Endothelial cell of umbilical vein (primary cell): ENCODE measurements at regions not wholly inside any gene's neighbourhood (a gene's known extent, or its start where the extent isn't known, plus 50 kb on each side); places are given as distances from the start of the nearest gene placed in this dataset.

Experiments used
- BruUV-seq: library from RNA; stranded (reverse); fragments of 400-500 nt; replicated peaks from 2 replicates; lab custom pipeline; 2021; lab: Mats Ljungman, UMichigan
- CTCF ChIA-PET: fragments of 300-600, 350-600 bp; sonication (Branson Sonifier 250); formaldehyde crosslinking; loops from one replicate; lab custom pipeline; 2021; ENCODE audit warnings: antibody characterized with exemption, inconsistent platforms; lab: Charles Lee
- POLR2A ChIA-PET: fragments of 300-600, 350-600 bp; sonication (Branson Sonifier 250); formaldehyde crosslinking; loops from one replicate; lab custom pipeline; 2021; ENCODE audit warnings: antibody characterized with exemption, inconsistent platforms; lab: Charles Lee
- DNase-seq: peaks from one replicate; pipeline ENCODE4 v3.0.0-alpha.2; 2011; ENCODE audit warnings: low read depth, low spot score
- FAIRE-seq: peaks from 2 replicates; lab custom pipeline; 2011; peaks lifted over from hg19 to GRCh38; lab: Jason Lieb, UNC
- H2AFZ ChIP-seq: 2 replicates; pipeline ENCODE4 v1.6.0; 2012; ENCODE audit warnings: low read depth, low read length, control low read depth, inconsistent platforms
- H3K27ac ChIP-seq: 2 replicates; pipeline ENCODE4 v1.5.1; 2011; ENCODE audit warnings: low read depth, mild to moderate bottlenecking, control low read depth, low read length, moderate library complexity; ENCODE audit not compliant: insufficient read depth
- H3K27me3 ChIP-seq, 2 experiments: 2 replicates each; pipeline versions ENCODE4 v1.6.0 to v1.6.1; 2011; ENCODE audit warnings: low read length in 2 of 2, mixed read lengths in 1 of 2; ENCODE audit not compliant: control insufficient read depth in 2 of 2, insufficient read depth in 2 of 2
- H3K36me3 ChIP-seq, 2 experiments: 2 replicates in 1 of 2; 3 replicates in 1 of 2; pipeline ENCODE4 v1.5.1; 2011; ENCODE audit warnings: low read length in 2 of 2, mild to moderate bottlenecking in 1 of 2, moderate library complexity in 1 of 2; ENCODE audit not compliant: control insufficient read depth in 2 of 2, insufficient read depth in 2 of 2; ENCODE audit errors: extremely low read depth in 1 of 2
- H3K4me1 ChIP-seq: 3 replicates; pipeline ENCODE4 v1.5.1; 2011; ENCODE audit warnings: mild to moderate bottlenecking, low read length; ENCODE audit not compliant: control insufficient read depth, insufficient read depth; ENCODE audit errors: extremely low read depth
- H3K4me2 ChIP-seq: 2 replicates; pipeline ENCODE4 v1.6.1; 2011; ENCODE audit warnings: low read length, control low read depth, mixed read lengths; ENCODE audit not compliant: insufficient read depth
- H3K4me3 ChIP-seq, 3 experiments: fragments of 200-600 bp in 1 of 3; sonication (generic), shearing (Covaris generic) in 1 of 3; replicated peaks in 1 of 3; 2 replicates each; pipeline ENCODE4 v1.5.1; 2011 to 2016; ENCODE audit warnings: control low read depth in 3 of 3, low read length in 3 of 3, mild to moderate bottlenecking in 2 of 3, inconsistent platforms in 1 of 3, low read depth in 1 of 3, moderate library complexity in 1 of 3; ENCODE audit not compliant: insufficient read depth in 1 of 3
- H3K79me2 ChIP-seq: 2 replicates; pipeline ENCODE4 v1.6.0; 2012; ENCODE audit warnings: low read length, inconsistent platforms; ENCODE audit not compliant: control insufficient read depth, insufficient read depth
- H3K9ac ChIP-seq: replicated peaks from 2 replicates; pipeline ENCODE3; 2011; ENCODE audit warnings: low read length, control low read depth; ENCODE audit not compliant: insufficient read depth; ENCODE audit errors: extremely low read depth
- H3K9me1 ChIP-seq: replicated peaks from 3 replicates; pipeline ENCODE4 v1.6.0; 2011; ENCODE audit warnings: mild to moderate bottlenecking, low read length; ENCODE audit not compliant: control insufficient read depth, insufficient read depth; ENCODE audit errors: extremely low read depth
- H3K9me3 ChIP-seq: replicated peaks from 2 replicates; pipeline ENCODE4 v1.5.1; 2012; ENCODE audit warnings: low read length, inconsistent platforms; ENCODE audit not compliant: control insufficient read depth, insufficient read depth
- H4K20me1 ChIP-seq: replicated peaks from 2 replicates; pipeline ENCODE3; 2011; ENCODE audit warnings: mild to moderate bottlenecking, low read length; ENCODE audit not compliant: control insufficient read depth, insufficient read depth; ENCODE audit errors: extremely low read depth
- EZH2 ChIP-seq: IDR thresholded peaks from 2 replicates; pipeline ENCODE4 v1.6.1; 2012; ENCODE audit warnings: borderline replicate concordance, low read depth, mild to moderate bottlenecking, moderate library complexity, low read length, inconsistent platforms; ENCODE audit not compliant: severe bottlenecking
- FOS ChIP-seq: IDR thresholded peaks from 2 replicates; pipeline ENCODE4 v1.6.1; 2011; ENCODE audit warnings: mild to moderate bottlenecking, low read length, moderate library complexity, borderline replicate concordance; ENCODE audit not compliant: insufficient read depth
- GATA2 ChIP-seq: IDR thresholded peaks from 2 replicates; pipeline ENCODE4 v1.7.0; 2011; ENCODE audit warnings: low read depth, mild to moderate bottlenecking, moderate library complexity, mixed read lengths, low read length; ENCODE audit not compliant: insufficient read length, insufficient read depth
- JUN ChIP-seq: IDR thresholded peaks from 2 replicates; pipeline ENCODE4 v1.6.1; 2011; ENCODE audit warnings: borderline replicate concordance, low read depth; ENCODE audit not compliant: insufficient read length, insufficient read depth
- POLR2A ChIP-seq: IDR thresholded peaks from 2 replicates; pipeline ENCODE4 v1.6.1; 2012; ENCODE audit warnings: low read depth, mild to moderate bottlenecking, control low read depth, low read length
- POLR2AphosphoS5 ChIP-seq: IDR thresholded peaks from 2 replicates; pipeline ENCODE4 v1.6.1; 2012; ENCODE audit warnings: low read depth, mild to moderate bottlenecking, control low read depth, low read length, moderate library complexity; ENCODE audit not compliant: insufficient read depth
- dilution Hi-C: fragments of 300-500 bp; cut with MboI; formaldehyde crosslinking; loops from one replicate; pipeline ENCODE4 v1.15.0; 2019; ENCODE audit warnings: low sequenced_read_pairs; ENCODE audit not compliant: extremely low pct_ligation_motif_present
- intact Hi-C: fragments of 100-400 bp; cut with micrococcal nuclease; formaldehyde crosslinking; loops from one replicate; pipeline ENCODE4 v1.10.0; 2022
- TF ChIP-seq, protein P1 (sequence below), 2 donors: IDR thresholded peaks; 1 replicate in 1 of 2; 2 replicates in 1 of 2; pipeline ENCODE4 v1.5.1; 2011; ENCODE audit warnings: low read length in 2 of 2, mild to moderate bottlenecking in 2 of 2, moderate library complexity in 2 of 2, control low read depth in 1 of 2, inconsistent platforms in 1 of 2, low read depth in 1 of 2; ENCODE audit not compliant: insufficient read depth in 1 of 2; ENCODE audit errors: extremely low read depth in 1 of 2
- TF ChIP-seq, protein P2 (sequence below): IDR thresholded peaks from 2 replicates; pipeline ENCODE4 v1.6.1; 2011; ENCODE audit not compliant: insufficient read depth, insufficient read length

DNA sequence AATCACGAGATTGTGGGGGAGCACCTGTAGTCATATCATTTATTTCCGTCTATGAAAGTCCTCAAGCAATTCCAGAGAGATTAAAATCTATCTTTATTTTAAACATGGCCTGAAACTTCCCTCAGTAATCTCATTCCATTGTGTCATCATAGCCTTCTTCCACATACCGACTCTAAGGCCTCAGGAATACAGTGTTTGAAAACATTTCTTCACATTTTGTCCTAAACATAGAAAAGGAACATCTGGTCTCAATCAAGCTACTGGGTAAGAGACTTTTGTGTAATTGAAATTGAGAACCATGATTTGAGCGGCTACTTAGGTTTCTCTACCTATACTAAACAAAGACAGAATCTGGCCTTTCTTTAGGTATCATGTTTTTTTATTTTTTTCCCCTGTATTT is 78.0 kb upstream of the ELMO1 start:
- Histone ChIP-seq H3K36me3 (no peaks in the 10 kb centered on the region), H3K9ac (no peak overlapping the region), H2AFZ (no peak overlapping the region), H4K20me1 (no peaks in the 10 kb centered on the region), H3K4me3 (no peak overlapping the region), H3K79me2 (no peaks in the 10 kb centered on the region), H3K27ac (no peak overlapping the region), H3K4me2 (no peak overlapping the region), H3K4me1 (no peaks in the 10 kb centered on the region), H3K27me3 (no peaks in the 10 kb centered on the region), H3K9me1 (no peaks in the 10 kb centered on the region), H3K9me3 (no peaks in the 10 kb centered on the region)
- no peak for TF ChIP-seq GATA2
- TF ChIP-seq POLR2AphosphoS5: no peak
- TF ChIP-seq, protein P1, sequence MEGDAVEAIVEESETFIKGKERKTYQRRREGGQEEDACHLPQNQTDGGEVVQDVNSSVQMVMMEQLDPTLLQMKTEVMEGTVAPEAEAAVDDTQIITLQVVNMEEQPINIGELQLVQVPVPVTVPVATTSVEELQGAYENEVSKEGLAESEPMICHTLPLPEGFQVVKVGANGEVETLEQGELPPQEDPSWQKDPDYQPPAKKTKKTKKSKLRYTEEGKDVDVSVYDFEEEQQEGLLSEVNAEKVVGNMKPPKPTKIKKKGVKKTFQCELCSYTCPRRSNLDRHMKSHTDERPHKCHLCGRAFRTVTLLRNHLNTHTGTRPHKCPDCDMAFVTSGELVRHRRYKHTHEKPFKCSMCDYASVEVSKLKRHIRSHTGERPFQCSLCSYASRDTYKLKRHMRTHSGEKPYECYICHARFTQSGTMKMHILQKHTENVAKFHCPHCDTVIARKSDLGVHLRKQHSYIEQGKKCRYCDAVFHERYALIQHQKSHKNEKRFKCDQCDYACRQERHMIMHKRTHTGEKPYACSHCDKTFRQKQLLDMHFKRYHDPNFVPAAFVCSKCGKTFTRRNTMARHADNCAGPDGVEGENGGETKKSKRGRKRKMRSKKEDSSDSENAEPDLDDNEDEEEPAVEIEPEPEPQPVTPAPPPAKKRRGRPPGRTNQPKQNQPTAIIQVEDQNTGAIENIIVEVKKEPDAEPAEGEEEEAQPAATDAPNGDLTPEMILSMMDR (IDR thresholded peaks at IDR 0.05; ENCODE audit: extremely low read depth in 1 of 2, insufficient read depth in 1 of 2, low read depth in 1 of 2, low read length in 2 of 2): no peak
- TF ChIP-seq, protein P2, sequence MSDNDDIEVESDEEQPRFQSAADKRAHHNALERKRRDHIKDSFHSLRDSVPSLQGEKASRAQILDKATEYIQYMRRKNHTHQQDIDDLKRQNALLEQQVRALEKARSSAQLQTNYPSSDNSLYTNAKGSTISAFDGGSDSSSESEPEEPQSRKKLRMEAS: no peak
- no peak for TF ChIP-seq POLR2A
- TF ChIP-seq EZH2: no peak
- TF ChIP-seq JUN: no peak
- TF ChIP-seq FOS: no peak
- CTCF ChIA-PET: no interaction called here
- DNase-seq: no peak
- intact Hi-C loops: no loop called here
- POLR2A ChIA-PET: no interaction called here
- no peak for FAIRE-seq
- dilution Hi-C loops: no loop called here
- BruUV-seq: no TSS peak
